ENCODE measurements at regions not wholly inside any gene's neighbourhood (a gene's known extent, or its start where the extent isn't known, plus 50 kb on each side); places are given as distances from the start of the nearest gene placed in this dataset.

DNA sequence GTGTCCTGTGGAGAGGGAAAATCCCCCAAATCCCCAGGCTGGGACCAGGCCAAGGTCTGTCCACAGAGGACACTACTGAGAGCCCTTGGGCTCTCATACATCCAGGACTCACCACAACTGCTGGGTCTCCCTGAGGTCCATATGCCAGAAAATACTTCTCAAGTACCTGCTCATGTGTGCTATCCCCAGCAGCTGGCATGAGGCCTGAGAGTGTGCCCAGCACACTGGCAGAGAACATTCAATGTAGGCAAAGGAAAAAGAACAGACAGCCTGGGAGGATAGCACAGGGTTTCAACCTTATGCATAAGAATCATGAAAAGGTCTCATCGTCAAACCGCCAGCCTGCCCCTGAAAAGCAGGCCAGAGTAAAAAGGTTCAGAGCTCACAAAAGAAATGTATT is 154.1 kb upstream of the TAS2R1 start:
- DNase-seq (ENCODE audit: low read depth) = no peak
- TF ChIP-seq, protein P1, sequence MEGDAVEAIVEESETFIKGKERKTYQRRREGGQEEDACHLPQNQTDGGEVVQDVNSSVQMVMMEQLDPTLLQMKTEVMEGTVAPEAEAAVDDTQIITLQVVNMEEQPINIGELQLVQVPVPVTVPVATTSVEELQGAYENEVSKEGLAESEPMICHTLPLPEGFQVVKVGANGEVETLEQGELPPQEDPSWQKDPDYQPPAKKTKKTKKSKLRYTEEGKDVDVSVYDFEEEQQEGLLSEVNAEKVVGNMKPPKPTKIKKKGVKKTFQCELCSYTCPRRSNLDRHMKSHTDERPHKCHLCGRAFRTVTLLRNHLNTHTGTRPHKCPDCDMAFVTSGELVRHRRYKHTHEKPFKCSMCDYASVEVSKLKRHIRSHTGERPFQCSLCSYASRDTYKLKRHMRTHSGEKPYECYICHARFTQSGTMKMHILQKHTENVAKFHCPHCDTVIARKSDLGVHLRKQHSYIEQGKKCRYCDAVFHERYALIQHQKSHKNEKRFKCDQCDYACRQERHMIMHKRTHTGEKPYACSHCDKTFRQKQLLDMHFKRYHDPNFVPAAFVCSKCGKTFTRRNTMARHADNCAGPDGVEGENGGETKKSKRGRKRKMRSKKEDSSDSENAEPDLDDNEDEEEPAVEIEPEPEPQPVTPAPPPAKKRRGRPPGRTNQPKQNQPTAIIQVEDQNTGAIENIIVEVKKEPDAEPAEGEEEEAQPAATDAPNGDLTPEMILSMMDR (IDR thresholded peaks at IDR 0.05; ENCODE audit: insufficient read depth, low read depth, low read length, missing control alignments) = no peak
- no peak overlapping the region for H3K4me3 ChIP-seq (ENCODE audit: low read depth, low read length)

DNA sequence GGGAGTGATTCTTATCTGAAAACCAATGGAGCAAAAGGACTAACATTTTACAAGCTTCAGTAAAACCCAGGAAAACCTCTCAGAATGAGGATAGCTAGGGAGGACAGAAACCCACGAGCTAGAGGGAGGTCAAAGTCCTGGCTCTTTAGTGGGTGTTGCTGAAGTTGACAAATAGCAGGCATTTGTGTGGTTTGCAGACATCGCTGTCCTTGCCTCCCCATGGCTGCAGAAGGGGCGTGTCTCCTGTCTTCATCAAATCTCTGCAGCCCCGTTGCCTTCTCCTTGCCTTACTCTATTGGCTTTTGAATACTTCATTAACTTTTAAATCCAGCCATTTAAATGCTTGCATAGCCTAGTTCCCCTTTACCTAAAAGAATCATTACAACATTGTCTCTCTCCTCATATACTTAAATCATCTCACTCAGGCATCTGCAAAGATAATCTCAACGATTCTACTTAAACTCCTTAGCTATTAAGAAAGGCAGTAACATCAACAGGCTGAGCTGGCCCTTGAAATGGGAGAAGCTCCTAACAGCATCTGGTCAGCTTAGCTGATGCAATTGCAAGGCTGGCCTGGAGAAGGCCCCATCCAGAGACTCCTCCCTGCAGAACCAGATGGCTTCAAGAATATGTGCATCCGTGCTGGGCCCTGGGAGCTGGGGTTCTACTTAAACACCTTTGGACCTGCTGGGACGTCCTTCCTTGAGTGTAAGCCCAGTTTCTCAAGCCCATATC is 152.8 kb upstream of the TAS2R1 start:
- TF ChIP-seq, protein P1 (IDR thresholded peaks at IDR 0.05; ENCODE audit: insufficient read depth, low read depth, low read length, missing control alignments) = no peak
- no peak for DNase-seq (ENCODE audit: low read depth)
- no peak overlapping the region for H3K4me3 ChIP-seq (ENCODE audit: low read depth, low read length)

DNA sequence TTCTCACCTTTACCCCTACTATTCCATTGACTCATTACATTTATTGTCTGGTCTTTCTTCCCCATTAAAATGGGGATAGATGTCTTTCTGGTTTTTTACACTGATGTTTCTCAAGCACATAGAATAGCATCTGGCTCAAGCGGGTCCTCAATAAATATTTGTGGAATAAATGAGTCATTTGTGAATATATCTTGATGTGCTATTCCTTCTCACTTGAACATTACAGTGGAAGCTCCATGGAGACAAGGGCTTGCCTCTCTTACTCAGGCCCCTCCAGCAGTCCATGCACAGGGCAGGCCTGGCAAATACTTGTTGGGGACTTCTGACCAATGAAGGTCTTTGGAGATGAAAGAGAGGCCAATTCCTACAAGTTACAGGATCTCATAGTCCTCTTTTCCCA is 151.7 kb upstream of the TAS2R1 start:
- no peak for DNase-seq (ENCODE audit: low read depth)
- TF ChIP-seq, protein P1 (IDR thresholded peaks at IDR 0.05; ENCODE audit: insufficient read depth, low read depth, low read length, missing control alignments) = no peak
- no peak overlapping the region for H3K4me3 ChIP-seq (ENCODE audit: low read depth, low read length)

DNA sequence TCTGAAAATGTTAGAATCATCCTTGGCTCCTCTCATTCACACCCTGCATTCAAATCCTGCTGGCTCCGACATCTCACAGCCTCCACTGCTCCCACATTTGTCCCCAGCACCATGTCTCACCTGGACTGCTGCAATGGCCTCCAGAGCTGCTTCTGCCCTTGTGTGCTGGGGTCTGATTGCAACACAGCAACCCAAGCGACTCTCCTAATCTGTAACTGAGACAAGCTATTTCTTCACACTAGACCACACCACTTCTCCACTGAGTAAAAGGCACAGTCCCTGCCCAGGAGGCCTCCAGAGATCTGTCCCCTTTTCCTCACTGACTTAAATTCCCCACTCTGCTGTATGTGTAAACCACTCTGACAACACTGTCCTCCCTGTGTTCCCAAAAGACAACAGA is 151.1 kb upstream of the TAS2R1 start:
- TF ChIP-seq, protein P1 (IDR thresholded peaks at IDR 0.05; ENCODE audit: insufficient read depth, low read depth, low read length, missing control alignments) = no peak
- H3K4me3 ChIP-seq (ENCODE audit: low read depth, low read length) = no peak overlapping the region
- no peak for DNase-seq (ENCODE audit: low read depth)

DNA sequence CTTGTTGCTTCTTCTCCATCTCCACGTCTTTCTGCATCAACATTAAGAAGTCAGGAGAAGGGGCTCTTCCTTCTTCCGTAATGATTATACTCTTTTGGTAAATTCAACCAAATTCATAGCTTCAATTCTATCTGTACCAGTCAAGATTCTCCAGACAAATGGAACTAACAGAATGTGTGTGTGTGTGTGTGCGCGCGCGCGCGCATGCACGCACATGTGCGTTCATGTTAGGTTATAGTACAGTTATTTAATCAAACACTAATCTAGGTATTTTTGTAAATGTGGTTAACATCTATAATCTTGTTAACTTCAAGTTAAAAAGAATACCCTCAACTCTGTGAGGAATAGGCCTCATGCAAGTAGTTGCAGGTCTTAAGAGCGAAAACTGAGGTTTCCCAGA is 150.3 kb upstream of the TAS2R1 start:
- TF ChIP-seq, protein P1 (IDR thresholded peaks at IDR 0.05; ENCODE audit: insufficient read depth, low read depth, low read length, missing control alignments) = no peak
- no peak overlapping the region for H3K4me3 ChIP-seq (ENCODE audit: low read depth, low read length)
- DNase-seq (ENCODE audit: low read depth) = no peak

DNA sequence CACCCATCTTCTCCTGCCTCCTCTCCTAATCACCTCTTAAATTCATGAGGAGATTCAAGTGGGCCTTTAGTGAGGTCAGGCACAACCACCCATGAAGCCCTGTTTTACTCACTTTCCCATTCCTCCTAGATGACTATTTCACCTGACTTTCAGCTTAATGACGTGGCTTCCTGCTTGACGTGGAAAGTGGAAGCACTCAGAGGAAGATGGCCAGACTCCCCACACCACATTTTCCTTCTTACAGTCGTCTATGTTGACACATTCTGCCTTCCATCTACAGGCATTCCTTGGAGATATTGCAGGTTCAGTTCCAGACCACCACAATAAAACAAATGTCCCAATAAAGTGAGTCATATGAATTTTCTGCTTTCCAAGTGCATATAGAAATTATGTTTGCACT is 146.4 kb upstream of the TAS2R1 start:
- DNase-seq (ENCODE audit: low read depth) = no peak
- TF ChIP-seq, protein P1 (IDR thresholded peaks at IDR 0.05; ENCODE audit: insufficient read depth, low read depth, low read length, missing control alignments) = no peak
- H3K4me3 ChIP-seq (ENCODE audit: low read depth, low read length) = no peak overlapping the region

DNA sequence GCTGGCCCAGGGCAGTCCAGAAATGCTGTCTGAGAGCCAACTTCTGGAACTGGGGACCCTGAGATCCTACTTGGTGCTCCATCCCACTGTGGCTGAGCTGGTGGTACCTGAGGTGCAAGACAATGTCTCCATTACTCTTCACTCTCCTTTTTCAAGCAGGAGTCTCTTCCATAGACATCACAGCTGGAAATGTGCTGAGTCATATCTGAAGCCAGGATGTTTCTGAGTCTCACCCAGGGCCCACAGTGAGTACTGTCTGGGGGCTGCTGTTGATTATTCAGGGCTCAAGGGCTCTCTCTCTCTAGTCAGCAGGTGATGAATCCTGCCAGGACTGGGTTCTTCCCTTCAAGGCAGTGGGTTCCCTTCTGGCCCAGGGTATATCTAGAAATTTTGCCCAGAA is 145.2 kb upstream of the TAS2R1 start:
- TF ChIP-seq, protein P1 (IDR thresholded peaks at IDR 0.05; ENCODE audit: insufficient read depth, low read depth, low read length, missing control alignments) = no peak
- no peak overlapping the region for H3K4me3 ChIP-seq (ENCODE audit: low read depth, low read length)
- no peak for DNase-seq (ENCODE audit: low read depth)
